ENCODE measurements at regions not wholly inside any gene's neighbourhood (a gene's known extent, or its start where the extent isn't known, plus 50 kb on each side); places are given as distances from the start of the nearest gene placed in this dataset.

DNA sequence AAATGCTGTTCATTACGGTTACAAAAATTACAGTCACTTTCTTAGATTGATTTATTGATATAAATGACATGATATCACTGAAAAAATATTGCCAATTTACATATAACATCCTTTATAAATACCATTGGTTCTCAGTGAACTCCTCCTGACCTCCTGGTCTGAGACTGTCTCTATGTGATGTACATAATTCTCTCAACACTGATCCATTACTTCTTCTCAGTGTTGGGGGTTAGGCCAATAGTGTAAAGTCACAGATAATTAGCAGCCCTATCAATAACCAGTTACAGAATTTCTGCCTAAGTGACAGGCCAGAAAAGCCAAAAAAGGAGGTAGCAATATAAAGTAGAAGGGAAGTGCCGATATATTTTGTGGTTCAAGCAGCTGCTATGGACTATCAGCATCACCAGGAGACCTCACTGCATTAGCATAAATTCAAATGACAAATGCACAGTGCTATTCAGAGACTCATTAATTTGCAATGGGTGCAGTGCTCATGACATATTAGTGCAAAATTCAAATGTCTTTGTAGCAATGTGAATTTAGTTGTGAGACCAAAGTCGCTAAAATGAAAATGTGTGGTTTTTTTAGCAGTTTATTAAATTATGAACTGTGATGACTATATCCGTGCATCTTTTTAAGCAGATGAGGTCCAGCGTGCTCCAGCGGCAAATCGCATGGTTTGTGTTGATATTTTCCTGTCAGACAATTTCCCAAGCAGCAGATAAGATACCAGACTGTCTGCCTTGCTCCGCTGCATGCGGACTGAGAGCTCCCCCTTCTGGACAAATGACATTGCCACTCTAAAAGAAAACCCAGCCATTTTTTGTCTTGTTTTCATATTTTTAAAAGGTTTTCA, 144.6 kb downstream of the CETN3 start (continued):
- no peak for TF ChIP-seq NFE2L2 (IDR thresholded peaks at IDR 0.05; ENCODE audit: low read depth, low read length)
- no peak for TF ChIP-seq FOS (IDR thresholded peaks at IDR 0.05; ENCODE audit: low read depth, low read length)

DNA sequence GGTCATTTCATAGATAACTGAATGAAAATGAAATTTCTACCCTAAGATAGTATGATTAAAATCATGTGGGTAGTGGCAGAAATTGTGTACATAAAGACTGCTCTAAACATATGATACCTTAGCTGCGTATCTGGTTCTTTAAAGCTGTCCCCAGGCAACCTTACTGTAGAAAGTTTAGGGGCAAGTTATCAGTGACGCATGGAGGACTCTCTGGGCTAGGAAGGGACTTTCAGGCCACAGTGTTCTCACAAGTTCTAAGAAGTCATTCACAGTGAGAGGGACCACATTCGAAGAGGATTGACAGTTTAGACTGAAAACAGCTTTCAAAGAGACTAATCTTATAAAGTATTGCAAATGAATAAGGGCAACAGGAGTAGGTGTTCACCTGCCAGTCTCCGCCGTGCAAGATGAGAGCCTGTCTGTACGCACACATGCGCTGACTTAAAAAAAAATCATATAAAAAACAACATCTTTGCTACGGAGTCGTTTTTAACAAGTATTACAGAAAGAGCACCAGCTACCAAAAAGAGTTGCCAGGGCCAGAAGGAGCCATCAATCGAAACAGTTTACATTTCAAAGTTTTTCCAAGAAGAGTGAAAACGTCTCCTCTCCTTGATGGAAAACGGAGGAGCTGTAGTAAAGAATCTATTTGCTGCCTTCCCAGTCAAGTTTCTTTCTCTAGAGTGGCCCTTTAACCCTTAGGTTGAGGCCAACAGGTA, 146.3 kb downstream of the CETN3 start:
- DNase-seq (no peak), ATAC-seq (ENCODE audit: low read depth) (no peak)
- no peak overlapping the region for H2BK120ac ChIP-seq (ENCODE audit: low read depth, low read length)
- H4K20me1 ChIP-seq (ENCODE audit: insufficient read depth, low read length), result no peaks in the 10 kb centered on the region
- in situ Hi-C loops (cut with MboI; ENCODE audit: low sequenced_read_pairs) (no loop called here), dilution Hi-C loops (cut with HindIII; ENCODE audit: low sequenced_read_pairs, unreplicated experiment) (no loop called here), intact Hi-C loops (cut with micrococcal nuclease) (loop anchor here (10.0 kb wide), 1 partner anchor 522 kb away; no protein-coding TSS in a partner anchor)
- H4K8ac ChIP-seq (ENCODE audit: low read depth in 2 of 2, low read length in 2 of 2), result no peak overlapping the region
- H3K4me2 ChIP-seq (ENCODE audit: low read depth, low read length), result no peak overlapping the region
- WGBS, 2 experiments (ENCODE audit: extremely low coverage in 2 of 2, insufficient read length in 1 of 2), result 0% methylated on average over 1 of the region's 12 CpGs; no CpG with 5 or more reads in 1 of the 2 experiments
- no peak overlapping the region for H3K4me3 ChIP-seq (ENCODE audit: insufficient read depth, low read depth, low read length)
- no peaks in the 10 kb centered on the region for H3K9me3 ChIP-seq (ENCODE audit: control insufficient read depth, insufficient read depth, low read length)
- H3K36me3 ChIP-seq (ENCODE audit: control insufficient read depth, insufficient read depth, low read length), result no peaks in the 10 kb centered on the region
- H3K56ac ChIP-seq (ENCODE audit: extremely low read depth, insufficient read depth, low read length), result no peak overlapping the region
- no peaks in the 10 kb centered on the region for H3K27me3 ChIP-seq (ENCODE audit: control insufficient read depth, insufficient read depth, low read length)
- no peak overlapping the region for H4K91ac ChIP-seq (ENCODE audit: insufficient read depth, low read depth, low read length)
- H4K5ac ChIP-seq (ENCODE audit: low read depth, low read length), result no peak overlapping the region
- CTCF ChIA-PET, result interaction anchor here (1.4 kb wide), 1 partner anchor 1536 kb away, joined by 4 read pairs; no protein-coding TSS in a partner anchor
- no peaks in the 10 kb centered on the region for H3K79me1 ChIP-seq (ENCODE audit: low read depth in 1 of 2, low read length in 2 of 2)
- H2BK20ac ChIP-seq (ENCODE audit: low read depth, low read length), result no peak overlapping the region
- H2AFZ ChIP-seq (replicated peaks; ENCODE audit: low read length, poor library complexity), result no peak overlapping the region
- H3K4ac ChIP-seq (ENCODE audit: low read depth, low read length), result no peak overlapping the region
- no peaks in the 10 kb centered on the region for H3K9me1 ChIP-seq (ENCODE audit: insufficient read depth, low read length)
- H3K27ac ChIP-seq (ENCODE audit: insufficient read depth, low read length), result no peak overlapping the region
- no peak overlapping the region for H3K18ac ChIP-seq (ENCODE audit: low read depth, low read length)
- no peak overlapping the region for H3K23ac ChIP-seq (ENCODE audit: low read depth, low read length)
- no TSS peak for BruUV-seq (replicated peaks)
- POLR2A ChIA-PET (ENCODE audit: unreplicated experiment), result no interaction called here
- no peak overlapping the region for H3K14ac ChIP-seq (replicated peaks; ENCODE audit: low read depth, low read length)
- no peaks in the 10 kb centered on the region for H3K4me1 ChIP-seq (ENCODE audit: control insufficient read depth, insufficient read depth, low read length)
- H3K9ac ChIP-seq (ENCODE audit: low read depth, low read length), result no peak overlapping the region
- H2AK9ac ChIP-seq (replicated peaks; ENCODE audit: low read depth, low read length, poor library complexity), result no peak overlapping the region
- no peak overlapping the region for H2AK5ac ChIP-seq (ENCODE audit: low read depth, low read length)
- no peak overlapping the region for H2BK15ac ChIP-seq (ENCODE audit: low read depth, low read length)
- TF ChIP-seq SMC3 (IDR thresholded peaks at IDR 0.05; ENCODE audit: low read depth, low read length), result no peak
- TF ChIP-seq, protein P1, sequence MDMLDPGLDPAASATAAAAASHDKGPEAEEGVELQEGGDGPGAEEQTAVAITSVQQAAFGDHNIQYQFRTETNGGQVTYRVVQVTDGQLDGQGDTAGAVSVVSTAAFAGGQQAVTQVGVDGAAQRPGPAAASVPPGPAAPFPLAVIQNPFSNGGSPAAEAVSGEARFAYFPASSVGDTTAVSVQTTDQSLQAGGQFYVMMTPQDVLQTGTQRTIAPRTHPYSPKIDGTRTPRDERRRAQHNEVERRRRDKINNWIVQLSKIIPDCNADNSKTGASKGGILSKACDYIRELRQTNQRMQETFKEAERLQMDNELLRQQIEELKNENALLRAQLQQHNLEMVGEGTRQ (IDR thresholded peaks at IDR 0.05; ENCODE audit: low read depth, low read length), result no peak
- no peak for TF ChIP-seq CEBPB (IDR thresholded peaks at IDR 0.05; ENCODE audit: low read depth, low read length)
- no peak for TF ChIP-seq RAD21 (IDR thresholded peaks at IDR 0.05; ENCODE audit: low read length)
- no peak for TF ChIP-seq MXI1 (IDR thresholded peaks at IDR 0.05; ENCODE audit: borderline replicate concordance, low read depth, low read length)
- TF ChIP-seq MAFK (IDR thresholded peaks at IDR 0.05; ENCODE audit: low read depth, low read length), result no peak
- TF ChIP-seq NFE2L2 (IDR thresholded peaks at IDR 0.05; ENCODE audit: low read depth, low read length), result no peak
- TF ChIP-seq, protein P2, sequence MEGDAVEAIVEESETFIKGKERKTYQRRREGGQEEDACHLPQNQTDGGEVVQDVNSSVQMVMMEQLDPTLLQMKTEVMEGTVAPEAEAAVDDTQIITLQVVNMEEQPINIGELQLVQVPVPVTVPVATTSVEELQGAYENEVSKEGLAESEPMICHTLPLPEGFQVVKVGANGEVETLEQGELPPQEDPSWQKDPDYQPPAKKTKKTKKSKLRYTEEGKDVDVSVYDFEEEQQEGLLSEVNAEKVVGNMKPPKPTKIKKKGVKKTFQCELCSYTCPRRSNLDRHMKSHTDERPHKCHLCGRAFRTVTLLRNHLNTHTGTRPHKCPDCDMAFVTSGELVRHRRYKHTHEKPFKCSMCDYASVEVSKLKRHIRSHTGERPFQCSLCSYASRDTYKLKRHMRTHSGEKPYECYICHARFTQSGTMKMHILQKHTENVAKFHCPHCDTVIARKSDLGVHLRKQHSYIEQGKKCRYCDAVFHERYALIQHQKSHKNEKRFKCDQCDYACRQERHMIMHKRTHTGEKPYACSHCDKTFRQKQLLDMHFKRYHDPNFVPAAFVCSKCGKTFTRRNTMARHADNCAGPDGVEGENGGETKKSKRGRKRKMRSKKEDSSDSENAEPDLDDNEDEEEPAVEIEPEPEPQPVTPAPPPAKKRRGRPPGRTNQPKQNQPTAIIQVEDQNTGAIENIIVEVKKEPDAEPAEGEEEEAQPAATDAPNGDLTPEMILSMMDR (conservative IDR thresholded peaks at IDR 0.05; ENCODE audit: low read depth, low read length), result no peak
- no peak for TF ChIP-seq CHD1 (IDR thresholded peaks at IDR 0.05; ENCODE audit: low read depth, low read length)
- TF ChIP-seq RCOR1 (IDR thresholded peaks at IDR 0.05; ENCODE audit: insufficient replicate concordance, low read length), result no peak
- H2BK5ac ChIP-seq (ENCODE audit: low read depth, low read length, poor library complexity, severe bottlenecking), result no peak overlapping the region
